Erythroblast (primary cell): ENCODE measurements at regions not wholly inside any gene's neighbourhood (a gene's known extent, or its start where the extent isn't known, plus 50 kb on each side); places are given as distances from the start of the nearest gene placed in this dataset.

ENCODE experiments used
- GATA1 ChIP-seq: IDR thresholded peaks from 2 replicates; pipeline ENCODE4 v1.6.1; 2011; ENCODE audit warnings: low read depth, mild to moderate bottlenecking, control low read depth, low read length, moderate library complexity
- POLR2A ChIP-seq: IDR thresholded peaks from 2 replicates; pipeline ENCODE4 v1.6.1; 2011; ENCODE audit warnings: mild to moderate bottlenecking, low read length

DNA sequence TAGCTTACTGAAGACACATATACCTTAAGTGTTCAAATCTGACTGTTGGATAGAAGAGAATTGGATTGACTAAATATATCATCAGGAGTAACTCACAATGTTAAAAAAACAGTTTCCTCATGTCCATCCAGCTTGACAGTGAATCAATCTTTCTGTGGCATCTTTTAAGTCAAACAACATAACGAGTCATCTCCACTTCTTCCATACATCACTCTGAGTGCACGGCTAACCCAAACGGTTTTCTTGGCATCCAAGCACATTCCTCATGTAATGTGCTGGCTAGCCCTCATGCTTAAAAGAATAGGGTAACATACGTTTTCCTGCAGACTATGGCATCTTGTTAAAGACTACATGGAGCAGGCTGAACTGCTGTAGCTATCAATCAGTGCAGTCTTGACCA lies 291.5 kb upstream of the TRPC7 start:
- TF ChIP-seq POLR2A, result no peak
- no peak for TF ChIP-seq GATA1
